HEK293 (cell line): ENCODE measurements at regions not wholly inside any gene's neighbourhood (a gene's known extent, or its start where the extent isn't known, plus 50 kb on each side); places are given as distances from the start of the nearest gene placed in this dataset.

ENCODE experiments used
- CTCF ChIA-PET: fragments of 350-600 bp; formaldehyde crosslinking; extraction: SDS; loops from one replicate; lab custom pipeline; 2021; ENCODE audit warnings: antibody characterized with exemption; lab: Yijun Ruan, JAX
- POLR2A ChIA-PET: fragments of 300-600 bp; formaldehyde crosslinking; extraction: SDS; loops from one replicate; lab custom pipeline; 2020; ENCODE audit warnings: antibody characterized with exemption, inconsistent platforms; lab: Yijun Ruan, JAX
- H3K27ac ChIP-seq: fragments of 200-500 bp; sonication (Bioruptor generic); 2 replicates; pipeline ENCODE4 v1.5.1; 2014; ENCODE audit warnings: low read depth, low read length, control low read depth, inconsistent platforms; ENCODE audit errors: extremely low read depth
- H3K36me3 ChIP-seq, 2 experiments: fragments of 200-500 bp in 1 of 2; sonication (Bioruptor generic) in 1 of 2; 1 replicate in 1 of 2; 2 replicates in 1 of 2; pipeline ENCODE4 v1.5.1; 2014 to 2017; ENCODE audit warnings: inconsistent platforms in 2 of 2, low read length in 2 of 2; ENCODE audit not compliant: control insufficient read depth in 2 of 2, insufficient read depth in 1 of 2
- H3K4me1 ChIP-seq: fragments of 200-500 bp; sonication (Bioruptor generic); 2 replicates; pipeline ENCODE4 v1.5.1; 2014; ENCODE audit warnings: mild to moderate bottlenecking, low read length, inconsistent platforms; ENCODE audit not compliant: control insufficient read depth, insufficient read depth
- H3K4me3 ChIP-seq: 2 replicates; pipeline ENCODE4 v1.5.1; 2011; ENCODE audit warnings: low read depth, mild to moderate bottlenecking, control low read depth, low read length, moderate library complexity
- H3K9me3 ChIP-seq: fragments of 200-500 bp; sonication (Bioruptor generic); 2 replicates; pipeline ENCODE4 v1.5.1; 2014; ENCODE audit warnings: low read depth, low read length, inconsistent platforms; ENCODE audit not compliant: control insufficient read depth, insufficient read depth
- CTCF ChIP-seq: fragments of 450-650 bp; formaldehyde crosslinking; IDR thresholded peaks from 2 replicates; pipeline ENCODE4 v1.5.1; 2016; ENCODE audit warnings: missing biosample characterization, missing genetic modification characterization
- INSM2 ChIP-seq: fragments of 450-650 bp; formaldehyde crosslinking; IDR thresholded peaks from 2 replicates; pipeline ENCODE4 v1.5.1; 2016; ENCODE audit warnings: missing biosample characterization, missing genetic modification characterization
- KLF17 ChIP-seq: fragments of 450-650 bp; formaldehyde crosslinking; IDR thresholded peaks from 2 replicates; pipeline ENCODE4 v1.5.1; 2016; ENCODE audit warnings: missing biosample characterization, missing genetic modification characterization
- PRDM6 ChIP-seq: fragments of 450-650 bp; formaldehyde crosslinking; IDR thresholded peaks from 2 replicates; pipeline ENCODE4 v1.5.1; 2017; ENCODE audit warnings: missing biosample characterization, missing genetic modification characterization
- TSHZ1 ChIP-seq: fragments of 450-650 bp; formaldehyde crosslinking; IDR thresholded peaks from 2 replicates; pipeline ENCODE4 v1.5.1; 2016; ENCODE audit warnings: missing biosample characterization, missing genetic modification characterization, borderline replicate concordance
- ZFHX2 ChIP-seq: fragments of 450-650 bp; formaldehyde crosslinking; conservative IDR thresholded peaks from 2 replicates; pipeline ENCODE4 v1.5.1; 2016; ENCODE audit warnings: missing biosample characterization, missing genetic modification characterization
- ZFP41 ChIP-seq: fragments of 450-650 bp; formaldehyde crosslinking; IDR thresholded peaks from 2 replicates; pipeline ENCODE4 v1.5.1; 2016; ENCODE audit warnings: missing biosample characterization, missing genetic modification characterization, borderline replicate concordance
- ZNF121 ChIP-seq: fragments of 450-650 bp; formaldehyde crosslinking; IDR thresholded peaks from 2 replicates; pipeline ENCODE4 v1.5.1; 2016; ENCODE audit warnings: missing biosample characterization, missing genetic modification characterization
- ZNF16 ChIP-seq: fragments of 450-650 bp; formaldehyde crosslinking; IDR thresholded peaks from 2 replicates; pipeline ENCODE4 v1.5.1; 2016; ENCODE audit warnings: low read depth, missing biosample characterization, missing genetic modification characterization
- ZNF19 ChIP-seq: fragments of 450-650 bp; formaldehyde crosslinking; IDR thresholded peaks from 2 replicates; pipeline ENCODE4; 2016; ENCODE audit warnings: missing biosample characterization, missing genetic modification characterization, low read depth
- ZNF202 ChIP-seq: fragments of 450-650 bp; formaldehyde crosslinking; IDR thresholded peaks from 2 replicates; pipeline ENCODE4 v1.5.1; 2016; ENCODE audit warnings: missing biosample characterization, missing genetic modification characterization, borderline replicate concordance
- ZNF24 ChIP-seq: fragments of 450-650 bp; formaldehyde crosslinking; IDR thresholded peaks from 2 replicates; pipeline ENCODE4 v1.5.1; 2016; ENCODE audit warnings: missing biosample characterization, missing genetic modification characterization
- ZNF341 ChIP-seq: fragments of 450-650 bp; formaldehyde crosslinking; IDR thresholded peaks from 2 replicates; pipeline ENCODE4; 2016; ENCODE audit warnings: low read depth, missing biosample characterization, missing genetic modification characterization
- ZNF354C ChIP-seq: fragments of 450-650 bp; formaldehyde crosslinking; IDR thresholded peaks from 2 replicates; pipeline ENCODE4 v1.5.1; 2016; ENCODE audit warnings: missing biosample characterization, missing genetic modification characterization, low read depth, borderline replicate concordance
- ZNF366 ChIP-seq: fragments of 450-650 bp; formaldehyde crosslinking; conservative IDR thresholded peaks from 2 replicates; pipeline ENCODE4 v1.5.1; 2016; ENCODE audit warnings: missing biosample characterization, missing genetic modification characterization
- ZNF488 ChIP-seq: fragments of 450-650 bp; formaldehyde crosslinking; IDR thresholded peaks from 2 replicates; pipeline ENCODE4 v1.5.1; 2016; ENCODE audit warnings: missing biosample characterization, missing genetic modification characterization
- ZNF558 ChIP-seq: fragments of 450-650 bp; formaldehyde crosslinking; IDR thresholded peaks from 2 replicates; pipeline ENCODE4 v1.5.1; 2016; ENCODE audit warnings: missing biosample characterization, missing genetic modification characterization
- ZNF623 ChIP-seq: fragments of 450-650 bp; formaldehyde crosslinking; IDR thresholded peaks from 2 replicates; pipeline ENCODE4 v1.5.1; 2016; ENCODE audit warnings: missing biosample characterization, missing genetic modification characterization
- ZNF624 ChIP-seq: fragments of 450-650 bp; formaldehyde crosslinking; IDR thresholded peaks from 2 replicates; pipeline ENCODE4 v1.5.1; 2017; ENCODE audit warnings: missing biosample characterization, missing genetic modification characterization
- ZNF664 ChIP-seq: fragments of 450-650 bp; formaldehyde crosslinking; IDR thresholded peaks from 2 replicates; pipeline ENCODE4 v1.5.1; 2016; ENCODE audit warnings: missing biosample characterization, missing genetic modification characterization
- ZNF701 ChIP-seq: fragments of 450-650 bp; formaldehyde crosslinking; IDR thresholded peaks from 2 replicates; pipeline ENCODE4 v1.5.1; 2016; ENCODE audit warnings: missing biosample characterization, missing genetic modification characterization
- ZNF768 ChIP-seq: fragments of 450-650 bp; formaldehyde crosslinking; IDR thresholded peaks from 2 replicates; pipeline ENCODE4 v1.5.1; 2018; ENCODE audit warnings: missing biosample characterization, mild to moderate bottlenecking, missing genetic modification characterization

GRCh38 chr3:168436245-168436724 is 340.6 kb upstream of the GOLIM4 start:
- ChIA-PET POLR2A (no interaction called here), CTCF (no interaction called here)
- no peaks in the 10 kb centered on the region for H3K36me3 ChIP-seq
- no peak overlapping the region for H3K4me3 ChIP-seq
- no peak overlapping the region for H3K27ac ChIP-seq
- no peaks in the 10 kb centered on the region for H3K9me3 ChIP-seq
- TF ChIP-seq ZNF701 (tag by site-specific recombination) (no peak), ZNF768 (no peak), ZNF24 (tag by site-specific recombination) (no peak), ZNF354C (no peak), ZNF121 (tag by site-specific recombination) (no peak), TSHZ1 (tag by site-specific recombination) (no peak), ZNF16 (tag by site-specific recombination) (no peak), ZFP41 (no peak), INSM2 (tag by site-specific recombination) (no peak), ZNF19 (tag by site-specific recombination) (no peak), ZNF624 (no peak), ZNF341 (tag by site-specific recombination) (no peak), KLF17 (tag by site-specific recombination) (no peak), ZNF623 (tag by site-specific recombination) (no peak), ZNF488 (no peak), ZNF202 (tag by site-specific recombination) (no peak)
- no peaks in the 10 kb centered on the region for H3K4me1 ChIP-seq

GRCh38 chr3:168431491-168431890 is 335.8 kb upstream of the GOLIM4 start:
- ChIA-PET CTCF (interaction anchor here (0.6 kb wide), 1 partner anchor 1452 kb away, joined by 3 read pairs; no protein-coding TSS in a partner anchor), POLR2A (no interaction called here)
- TF ChIP-seq ZFHX2 (tag by site-specific recombination) (no peak), CTCF (tag by site-specific recombination) (no peak), ZNF558 (tag by site-specific recombination) (no peak), ZNF366 (no peak), ZNF664 (tag by site-specific recombination) (no peak), PRDM6 (no peak)
- Histone ChIP-seq H3K9me3 (no peaks in the 10 kb centered on the region), H3K4me1 (no peaks in the 10 kb centered on the region), H3K36me3 (no peaks in the 10 kb centered on the region), H3K27ac (no peak overlapping the region), H3K4me3 (no peak overlapping the region)
